CD14-positive monocyte (primary cell): ENCODE measurements at regions not wholly inside any gene's neighbourhood (a gene's known extent, or its start where the extent isn't known, plus 50 kb on each side); places are given as distances from the start of the nearest gene placed in this dataset.

Experiments used
- DNase-seq, 3 donors: peaks; one replicate each; pipeline ENCODE4 v3.0.0-alpha.2; 2011 to 2022
- H2AFZ ChIP-seq: 2 replicates; pipeline ENCODE4 v1.6.0; 2012; ENCODE audit warnings: mild to moderate bottlenecking, low read depth, low read length, inconsistent platforms; ENCODE audit not compliant: insufficient read depth, poor library complexity, severe bottlenecking
- H3K27ac ChIP-seq, 2 donors: 1 replicate in 1 of 2; 2 replicates in 1 of 2; pipeline ENCODE4 v1.5.1; 2012 to 2013; ENCODE audit warnings: low read length in 2 of 2, control low read depth in 1 of 2, inconsistent platforms in 1 of 2, low read depth in 1 of 2, mild to moderate bottlenecking in 1 of 2
- H3K27me3 ChIP-seq, 2 donors: one replicate each; pipeline versions ENCODE4 v1.6.0 to v1.6.1; 2011 to 2013; ENCODE audit warnings: low read length in 2 of 2; ENCODE audit not compliant: control insufficient read depth in 2 of 2, insufficient read depth in 2 of 2
- H3K36me3 ChIP-seq, 2 donors: replicated peaks in 1 of 2; 1 replicate in 1 of 2; 2 replicates in 1 of 2; pipeline versions ENCODE4 v1.5.1 to v1.6.1; 2012 to 2013; ENCODE audit warnings: low read length in 2 of 2, control low read depth in 1 of 2, inconsistent platforms in 1 of 2, mild to moderate bottlenecking in 1 of 2; ENCODE audit not compliant: insufficient read depth in 2 of 2, control insufficient read depth in 1 of 2
- H3K4me1 ChIP-seq, 2 donors: 1 replicate in 1 of 2; 2 replicates in 1 of 2; pipeline versions ENCODE4 v1.5.1 to v1.6.1; 2012 to 2013; ENCODE audit warnings: low read length in 2 of 2, control low read depth in 1 of 2, inconsistent platforms in 1 of 2, mild to moderate bottlenecking in 1 of 2, moderate library complexity in 1 of 2; ENCODE audit not compliant: insufficient read depth in 2 of 2, control insufficient read depth in 1 of 2
- H3K4me2 ChIP-seq: replicated peaks from 2 replicates; pipeline ENCODE3; 2012; ENCODE audit warnings: low read length, moderate library complexity, mild to moderate bottlenecking; ENCODE audit not compliant: poor library complexity, severe bottlenecking; ENCODE audit errors: extremely low read depth
- H3K4me3 ChIP-seq, 3 experiments: fragments of 200-600 bp in 1 of 3; sonication (generic) in 1 of 3; replicated peaks in 1 of 3; 1 replicate in 2 of 3; 2 replicates in 1 of 3; pipeline ENCODE4 v1.5.1; 2011 to 2013; ENCODE audit warnings: low read length in 3 of 3, mild to moderate bottlenecking in 3 of 3, control low read depth in 2 of 3, low read depth in 2 of 3, inconsistent platforms in 1 of 3, moderate library complexity in 1 of 3
- H3K79me2 ChIP-seq: 2 replicates; pipeline ENCODE4 v1.6.0; 2012; ENCODE audit warnings: mild to moderate bottlenecking, control low read depth, inconsistent platforms, low read length, moderate library complexity; ENCODE audit not compliant: insufficient read depth
- H3K9ac ChIP-seq: 2 replicates; pipeline ENCODE4 v1.6.0; 2017; ENCODE audit warnings: low read length, mild to moderate bottlenecking; ENCODE audit not compliant: insufficient read depth, poor library complexity, severe bottlenecking
- H3K9me3 ChIP-seq, 2 donors: replicated peaks in 1 of 2; 1 replicate in 1 of 2; 2 replicates in 1 of 2; pipeline versions ENCODE4 v1.5.1 to v1.6.1; 2012 to 2013; ENCODE audit warnings: low read length in 2 of 2, control low read depth in 1 of 2; ENCODE audit not compliant: control insufficient read depth in 1 of 2, insufficient read depth in 1 of 2
- H4K20me1 ChIP-seq: 2 replicates; pipeline ENCODE4 v1.6.0; 2012; ENCODE audit warnings: mild to moderate bottlenecking, low read length, control low read depth, moderate library complexity; ENCODE audit not compliant: insufficient read depth
- H3K27ac Mint-ChIP-seq, 7 donors: one replicate each; pipeline ENCODE4 v1.8.0; 2020; ENCODE audit warnings: mild to moderate bottlenecking in 7 of 7, mixed read lengths in 7 of 7, moderate library complexity in 6 of 7, inconsistent platforms in 2 of 7
- H3K27me3 Mint-ChIP-seq, 3 donors: one replicate each; pipeline ENCODE4 v1.8.0; 2021 to 2022; ENCODE audit warnings: low read depth in 3 of 3, mild to moderate bottlenecking in 3 of 3, mixed read lengths in 3 of 3, moderate library complexity in 3 of 3, inconsistent platforms in 1 of 3
- H3K36me3 Mint-ChIP-seq, 2 donors: one replicate each; pipeline ENCODE4 v1.8.0; 2020; ENCODE audit warnings: mixed read lengths in 2 of 2, inconsistent platforms in 1 of 2, mild to moderate bottlenecking in 1 of 2
- H3K4me1 Mint-ChIP-seq: one replicate; pipeline ENCODE4 v1.8.0; 2020; ENCODE audit warnings: mild to moderate bottlenecking, mixed read lengths
- H3K4me3 Mint-ChIP-seq, 2 donors: one replicate each; pipeline ENCODE4 v1.8.0; 2020; ENCODE audit warnings: mild to moderate bottlenecking in 2 of 2, mixed read lengths in 2 of 2, moderate library complexity in 1 of 2
- H3K9me3 Mint-ChIP-seq, 7 donors: one replicate each; pipeline ENCODE4 v1.8.0; 2020 to 2022; ENCODE audit warnings: mixed read lengths in 7 of 7, mild to moderate bottlenecking in 6 of 7, moderate library complexity in 6 of 7, inconsistent platforms in 2 of 7
- WGBS: methylation state at CpG from one replicate; pipeline ENCODE4 v1.1.5; 2013; ENCODE audit warnings: missing lambda C conversion rate; ENCODE audit not compliant: insufficient coverage; 5-methylcytosine and 5-hydroxymethylcytosine counted together
- intact Hi-C, 2 donors: fragments of 100-400 bp; cut with micrococcal nuclease; formaldehyde crosslinking; loops; one replicate each; pipeline versions ENCODE4 v1.15.0 to v1.15.1; 2023
- TF ChIP-seq, protein P1 (sequence below): fragments of 200-600 bp; IDR thresholded peaks from one replicate; pipeline ENCODE4 v1.8.0; 2022; ENCODE audit warnings: antibody characterized with exemption, mild to moderate bottlenecking

GRCh38 chr5:73395256-73395655 lies 53.3 kb downstream of the FOXD1 start:
- Histone ChIP-seq H3K4me2 (no peak overlapping the region), H2AFZ (no peak overlapping the region), H3K27me3 (peaks cover 27 to 33% of the 10 kb centered on the region in 2 donors), H3K36me3 (no peaks in the 10 kb centered on the region), H3K9ac (no peak overlapping the region), H3K9me3 (no peaks in the 10 kb centered on the region), H3K79me2 (no peaks in the 10 kb centered on the region), H4K20me1 (no peaks in the 10 kb centered on the region), H3K4me3 (no peak overlapping the region), H3K27ac (no peak overlapping the region), H3K4me1 (peaks cover 3 to 7% of the 10 kb centered on the region in 2 donors)
- no peak for DNase-seq
- Mint-ChIP-seq H3K36me3 (no peaks in the 10 kb centered on the region), H3K9me3 (peaks cover 0 to 3% (median 0%) of the 10 kb centered on the region in 7 donors), H3K4me1 (peaks cover 13% of the 10 kb centered on the region), H3K27ac (no peak overlapping the region), H3K4me3 (no peak overlapping the region), H3K27me3 (peaks cover 21 to 32% (median 27%) of the 10 kb centered on the region in 3 donors)
- intact Hi-C loops: no loop called here
- TF ChIP-seq, protein P1, sequence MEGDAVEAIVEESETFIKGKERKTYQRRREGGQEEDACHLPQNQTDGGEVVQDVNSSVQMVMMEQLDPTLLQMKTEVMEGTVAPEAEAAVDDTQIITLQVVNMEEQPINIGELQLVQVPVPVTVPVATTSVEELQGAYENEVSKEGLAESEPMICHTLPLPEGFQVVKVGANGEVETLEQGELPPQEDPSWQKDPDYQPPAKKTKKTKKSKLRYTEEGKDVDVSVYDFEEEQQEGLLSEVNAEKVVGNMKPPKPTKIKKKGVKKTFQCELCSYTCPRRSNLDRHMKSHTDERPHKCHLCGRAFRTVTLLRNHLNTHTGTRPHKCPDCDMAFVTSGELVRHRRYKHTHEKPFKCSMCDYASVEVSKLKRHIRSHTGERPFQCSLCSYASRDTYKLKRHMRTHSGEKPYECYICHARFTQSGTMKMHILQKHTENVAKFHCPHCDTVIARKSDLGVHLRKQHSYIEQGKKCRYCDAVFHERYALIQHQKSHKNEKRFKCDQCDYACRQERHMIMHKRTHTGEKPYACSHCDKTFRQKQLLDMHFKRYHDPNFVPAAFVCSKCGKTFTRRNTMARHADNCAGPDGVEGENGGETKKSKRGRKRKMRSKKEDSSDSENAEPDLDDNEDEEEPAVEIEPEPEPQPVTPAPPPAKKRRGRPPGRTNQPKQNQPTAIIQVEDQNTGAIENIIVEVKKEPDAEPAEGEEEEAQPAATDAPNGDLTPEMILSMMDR: no peak

DNA sequence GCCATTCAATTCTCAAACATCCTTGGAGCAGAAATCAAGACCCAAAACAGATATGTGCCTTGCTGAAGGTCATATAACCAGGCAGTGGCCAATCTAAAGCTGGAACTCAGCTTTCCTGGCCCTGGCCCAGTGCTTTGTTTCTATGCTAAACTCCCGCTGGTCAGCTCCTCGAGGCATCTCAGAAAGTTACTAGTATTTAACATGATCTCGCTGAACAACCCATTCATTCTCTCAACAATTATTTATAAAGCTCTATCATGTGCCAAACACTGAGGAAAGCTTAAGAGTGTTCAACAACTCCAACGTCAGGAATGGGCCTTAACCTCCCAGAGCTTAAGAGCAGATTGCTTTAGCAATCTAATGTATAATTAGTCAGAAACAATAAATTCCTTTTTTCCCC lies 54.0 kb downstream of the FOXD1 start:
- Mint-ChIP-seq H3K36me3 (no peaks in the 10 kb centered on the region), H3K4me3 (no peak overlapping the region), H3K9me3 (peaks cover 0 to 3% (median 0%) of the 10 kb centered on the region in 7 donors), H3K27me3 (peaks cover 19 to 30% (median 27%) of the 10 kb centered on the region in 3 donors), H3K27ac (no peak overlapping the region), H3K4me1 (peaks cover 13% of the 10 kb centered on the region)
- WGBS: no CpG with 5 or more reads among the region's 4 CpGs
- H3K4me3 ChIP-seq: no peak overlapping the region
- no peak overlapping the region for H2AFZ ChIP-seq
- H3K4me2 ChIP-seq: no peak overlapping the region
- H3K27me3 ChIP-seq: peaks cover 27% of the 10 kb centered on the region in 2 donors
- no peak overlapping the region for H3K9ac ChIP-seq
- peaks cover 3 to 7% of the 10 kb centered on the region in 2 donors for H3K4me1 ChIP-seq
- no peaks in the 10 kb centered on the region for H3K36me3 ChIP-seq
- H3K27ac ChIP-seq: no peak overlapping the region
- intact Hi-C loops: no loop called here
- H4K20me1 ChIP-seq: no peaks in the 10 kb centered on the region
- TF ChIP-seq, protein P1: no peak
- DNase-seq: no peak
- no peaks in the 10 kb centered on the region for H3K79me2 ChIP-seq
- H3K9me3 ChIP-seq: no peaks in the 10 kb centered on the region
